HepG2 (cell line): ENCODE measurements at regions not wholly inside any gene's neighbourhood (a gene's known extent, or its start where the extent isn't known, plus 50 kb on each side); places are given as distances from the start of the nearest gene placed in this dataset.

ENCODE experiments used
- DR1 ChIP-seq: sonication (generic); formaldehyde crosslinking; IDR thresholded peaks from 2 replicates; pipeline ENCODE4 v1.8.0; 2021; ENCODE audit warnings: mild to moderate bottlenecking, missing genetic modification reagents, inconsistent platforms
- FOXO1 ChIP-seq: sonication (generic); formaldehyde crosslinking; IDR thresholded peaks from 2 replicates; pipeline ENCODE4 v1.4.0; 2020; ENCODE audit warnings: missing genetic modification reagents
- HDAC1 ChIP-seq: sonication (generic); formaldehyde crosslinking; IDR thresholded peaks from 2 replicates; pipeline ENCODE4 v1.5.1; 2020; ENCODE audit warnings: mild to moderate bottlenecking, missing genetic modification reagents
- HOXA5 ChIP-seq: sonication (generic); formaldehyde crosslinking; IDR thresholded peaks from 2 replicates; pipeline ENCODE4 v1.4.0; 2020; ENCODE audit warnings: missing genetic modification reagents
- MEIS1 ChIP-seq: sonication (generic); formaldehyde crosslinking; IDR thresholded peaks from 2 replicates; pipeline ENCODE4 v1.9.0; 2021; ENCODE audit warnings: mild to moderate bottlenecking, missing genetic modification reagents, moderate library complexity, borderline replicate concordance
- NBN ChIP-seq: fragments of 450-650 bp; conservative IDR thresholded peaks from 2 replicates; pipeline ENCODE4 v1.6.1; 2017
- REST ChIP-seq, 2 experiments: IDR thresholded peaks; 2 replicates each; pipeline ENCODE4 v1.6.1; 2011 to 2012; ENCODE audit warnings: low read length in 2 of 2, borderline replicate concordance in 1 of 2, low read depth in 1 of 2, mild to moderate bottlenecking in 1 of 2, moderate library complexity in 1 of 2
- SNAPC4 ChIP-seq: sonication (generic); formaldehyde crosslinking; IDR thresholded peaks from 2 replicates; pipeline ENCODE4 v1.4.0; 2020; ENCODE audit warnings: mild to moderate bottlenecking, missing genetic modification reagents
- ZNF451 ChIP-seq: sonication (generic); formaldehyde crosslinking; IDR thresholded peaks from 2 replicates; pipeline ENCODE4 v1.5.0; 2020; ENCODE audit warnings: mild to moderate bottlenecking, missing genetic modification reagents
- ZNF530 ChIP-seq: sonication (generic); formaldehyde crosslinking; IDR thresholded peaks from 2 replicates; pipeline ENCODE4 v1.5.0; 2020; ENCODE audit warnings: low read depth, mild to moderate bottlenecking, missing genetic modification reagents
- ZNF678 ChIP-seq: sonication (generic); formaldehyde crosslinking; IDR thresholded peaks from 2 replicates; pipeline ENCODE4 v1.4.0; 2020; ENCODE audit warnings: mild to moderate bottlenecking, missing genetic modification reagents
- TF ChIP-seq, protein P1 (sequence below): IDR thresholded peaks from 2 replicates; pipeline ENCODE4 v1.6.1; 2016; ENCODE audit warnings: low read depth
- TF ChIP-seq, protein P2 (sequence below): sonication (generic); formaldehyde crosslinking; IDR thresholded peaks from 2 replicates; pipeline ENCODE4 v1.9.0; 2021; ENCODE audit warnings: mild to moderate bottlenecking, missing genetic modification reagents

- TF ChIP-seq, protein P1, sequence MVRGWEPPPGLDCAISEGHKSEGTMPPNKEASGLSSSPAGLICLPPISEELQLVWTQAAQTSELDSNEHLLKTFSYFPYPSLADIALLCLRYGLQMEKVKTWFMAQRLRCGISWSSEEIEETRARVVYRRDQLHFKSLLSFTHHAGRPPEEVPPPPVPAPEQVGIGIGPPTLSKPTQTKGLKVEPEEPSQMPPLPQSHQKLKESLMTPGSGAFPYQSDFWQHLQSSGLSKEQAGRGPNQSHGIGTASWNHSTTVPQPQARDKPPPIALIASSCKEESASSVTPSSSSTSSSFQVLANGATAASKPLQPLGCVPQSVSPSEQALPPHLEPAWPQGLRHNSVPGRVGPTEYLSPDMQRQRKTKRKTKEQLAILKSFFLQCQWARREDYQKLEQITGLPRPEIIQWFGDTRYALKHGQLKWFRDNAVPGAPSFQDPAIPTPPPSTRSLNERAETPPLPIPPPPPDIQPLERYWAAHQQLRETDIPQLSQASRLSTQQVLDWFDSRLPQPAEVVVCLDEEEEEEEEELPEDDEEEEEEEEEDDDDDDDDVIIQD: peak; percentile 92; the same call in 1 of the 2 replicates
- TF ChIP-seq HDAC1 (CRISPR knock-in tag) (peak; percentile 79), NBN (no peak), HOXA5 (no peak), SNAPC4 (CRISPR knock-in tag) (no peak; the same call in 1 of the 2 replicates), FOXO1 (CRISPR knock-in tag) (peak; percentile 100), MEIS1 (CRISPR knock-in tag) (peak; percentile 68; the same call in 1 of the 2 replicates), REST (IDR thresholded peaks at IDR 0.05; ENCODE audit: borderline replicate concordance in 1 of 2, low read depth in 1 of 2, low read length in 2 of 2) (peak in 1 of 2 experiments; percentile 57; a peak in 1 of 4 replicates), ZNF678 (no peak), ZNF451 (CRISPR knock-in tag) (no peak), ZNF530 (no peak), DR1 (CRISPR knock-in tag) (no peak)
- TF ChIP-seq, protein P2, sequence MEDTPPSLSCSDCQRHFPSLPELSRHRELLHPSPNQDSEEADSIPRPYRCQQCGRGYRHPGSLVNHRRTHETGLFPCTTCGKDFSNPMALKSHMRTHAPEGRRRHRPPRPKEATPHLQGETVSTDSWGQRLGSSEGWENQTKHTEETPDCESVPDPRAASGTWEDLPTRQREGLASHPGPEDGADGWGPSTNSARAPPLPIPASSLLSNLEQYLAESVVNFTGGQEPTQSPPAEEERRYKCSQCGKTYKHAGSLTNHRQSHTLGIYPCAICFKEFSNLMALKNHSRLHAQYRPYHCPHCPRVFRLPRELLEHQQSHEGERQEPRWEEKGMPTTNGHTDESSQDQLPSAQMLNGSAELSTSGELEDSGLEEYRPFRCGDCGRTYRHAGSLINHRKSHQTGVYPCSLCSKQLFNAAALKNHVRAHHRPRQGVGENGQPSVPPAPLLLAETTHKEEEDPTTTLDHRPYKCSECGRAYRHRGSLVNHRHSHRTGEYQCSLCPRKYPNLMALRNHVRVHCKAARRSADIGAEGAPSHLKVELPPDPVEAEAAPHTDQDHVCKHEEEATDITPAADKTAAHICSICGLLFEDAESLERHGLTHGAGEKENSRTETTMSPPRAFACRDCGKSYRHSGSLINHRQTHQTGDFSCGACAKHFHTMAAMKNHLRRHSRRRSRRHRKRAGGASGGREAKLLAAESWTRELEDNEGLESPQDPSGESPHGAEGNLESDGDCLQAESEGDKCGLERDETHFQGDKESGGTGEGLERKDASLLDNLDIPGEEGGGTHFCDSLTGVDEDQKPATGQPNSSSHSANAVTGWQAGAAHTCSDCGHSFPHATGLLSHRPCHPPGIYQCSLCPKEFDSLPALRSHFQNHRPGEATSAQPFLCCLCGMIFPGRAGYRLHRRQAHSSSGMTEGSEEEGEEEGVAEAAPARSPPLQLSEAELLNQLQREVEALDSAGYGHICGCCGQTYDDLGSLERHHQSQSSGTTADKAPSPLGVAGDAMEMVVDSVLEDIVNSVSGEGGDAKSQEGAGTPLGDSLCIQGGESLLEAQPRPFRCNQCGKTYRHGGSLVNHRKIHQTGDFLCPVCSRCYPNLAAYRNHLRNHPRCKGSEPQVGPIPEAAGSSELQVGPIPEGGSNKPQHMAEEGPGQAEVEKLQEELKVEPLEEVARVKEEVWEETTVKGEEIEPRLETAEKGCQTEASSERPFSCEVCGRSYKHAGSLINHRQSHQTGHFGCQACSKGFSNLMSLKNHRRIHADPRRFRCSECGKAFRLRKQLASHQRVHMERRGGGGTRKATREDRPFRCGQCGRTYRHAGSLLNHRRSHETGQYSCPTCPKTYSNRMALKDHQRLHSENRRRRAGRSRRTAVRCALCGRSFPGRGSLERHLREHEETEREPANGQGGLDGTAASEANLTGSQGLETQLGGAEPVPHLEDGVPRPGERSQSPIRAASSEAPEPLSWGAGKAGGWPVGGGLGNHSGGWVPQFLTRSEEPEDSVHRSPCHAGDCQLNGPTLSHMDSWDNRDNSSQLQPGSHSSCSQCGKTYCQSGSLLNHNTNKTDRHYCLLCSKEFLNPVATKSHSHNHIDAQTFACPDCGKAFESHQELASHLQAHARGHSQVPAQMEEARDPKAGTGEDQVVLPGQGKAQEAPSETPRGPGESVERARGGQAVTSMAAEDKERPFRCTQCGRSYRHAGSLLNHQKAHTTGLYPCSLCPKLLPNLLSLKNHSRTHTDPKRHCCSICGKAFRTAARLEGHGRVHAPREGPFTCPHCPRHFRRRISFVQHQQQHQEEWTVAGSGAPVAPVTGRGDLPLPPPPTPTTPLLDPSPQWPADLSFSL (CRISPR knock-in tag): no peak
Observed at GRCh38 chr3:16060358-16060852, 114.1 kb upstream of the GALNT15 start (continued).
